ENCODE measurements at regions not wholly inside any gene's neighbourhood (a gene's known extent, or its start where the extent isn't known, plus 50 kb on each side); places are given as distances from the start of the nearest gene placed in this dataset.
"Not testable (repeated sequence)": the region's sequence is repeated elsewhere in the genome, so short reads cannot be mapped to it uniquely, and the experiment has no call there.

- TF ChIP-seq CTCF (IDR thresholded peaks at IDR 0.05); POLR2AphosphoS5 (IDR thresholded peaks at IDR 0.05); EP300 (IDR thresholded peaks at IDR 0.05; ENCODE audit: low read depth): not testable (repeated sequence)
Measured at GRCh38 chr6:13864669-13865068, 50.3 kb upstream of the MCUR1 start.
